K562 (cell line): ENCODE measurements at regions not wholly inside any gene's neighbourhood (a gene's known extent, or its start where the extent isn't known, plus 50 kb on each side); places are given as distances from the start of the nearest gene placed in this dataset.

ENCODE experiments used
- TRIM24 ChIP-seq, 2 experiments: fragments of 450-650 bp; IDR thresholded peaks; 2 replicates each; pipeline ENCODE4 v1.6.1; 2016
- TF ChIP-seq, protein P1 (sequence below): sonication (generic); formaldehyde crosslinking; IDR thresholded peaks from 2 replicates; pipeline ENCODE4 v1.9.0; 2022; ENCODE audit warnings: mild to moderate bottlenecking, missing genetic modification reagents

DNA sequence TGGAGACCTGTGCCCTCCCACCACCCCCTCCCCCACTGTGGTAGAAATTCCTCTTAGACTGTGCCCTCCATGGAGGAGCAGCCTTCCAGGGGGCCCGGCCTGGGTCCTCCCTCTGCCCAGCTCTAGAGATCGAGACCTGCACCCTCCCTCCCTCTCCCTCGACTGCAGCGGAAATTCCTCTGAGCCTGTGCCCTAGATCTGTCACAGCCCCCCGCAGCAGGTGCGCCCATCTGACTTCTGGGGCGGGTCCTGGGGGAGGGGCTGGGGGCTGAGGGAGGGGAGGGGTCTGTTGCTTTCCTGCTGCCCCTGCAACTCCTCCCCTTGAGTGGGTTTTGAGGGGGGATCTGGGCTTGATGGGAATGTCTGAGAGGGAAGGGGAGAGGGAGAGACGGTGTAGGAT lies 177.8 kb upstream of the GSE1 start:
- TF ChIP-seq, protein P1, sequence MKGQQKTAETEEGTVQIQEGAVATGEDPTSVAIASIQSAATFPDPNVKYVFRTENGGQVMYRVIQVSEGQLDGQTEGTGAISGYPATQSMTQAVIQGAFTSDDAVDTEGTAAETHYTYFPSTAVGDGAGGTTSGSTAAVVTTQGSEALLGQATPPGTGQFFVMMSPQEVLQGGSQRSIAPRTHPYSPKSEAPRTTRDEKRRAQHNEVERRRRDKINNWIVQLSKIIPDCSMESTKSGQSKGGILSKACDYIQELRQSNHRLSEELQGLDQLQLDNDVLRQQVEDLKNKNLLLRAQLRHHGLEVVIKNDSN: no peak
- TF ChIP-seq TRIM24 (IDR thresholded peaks at IDR 0.05): no peak
